HG03469 (cell line): ENCODE measurements at regions not wholly inside any gene's neighbourhood (a gene's known extent, or its start where the extent isn't known, plus 50 kb on each side); places are given as distances from the start of the nearest gene placed in this dataset.
"Not testable (repeated sequence)": the region's sequence is repeated elsewhere in the genome, so short reads cannot be mapped to it uniquely, and the experiment has no call there.

Experiments used
- ATAC-seq: cut with Tn5 transposase; IDR thresholded peaks from one replicate; pipeline ENCODE4 v1.9.1; 2021; ENCODE audit warnings: mild to moderate bottlenecking, moderate library complexity, moderate number of reproducible peaks; ENCODE audit not compliant: unreplicated experiment

GRCh38 chr16:29203933-29204805 is 202.3 kb downstream of the NPIPB11 start:
- not testable (repeated sequence) for ATAC-seq

DNA sequence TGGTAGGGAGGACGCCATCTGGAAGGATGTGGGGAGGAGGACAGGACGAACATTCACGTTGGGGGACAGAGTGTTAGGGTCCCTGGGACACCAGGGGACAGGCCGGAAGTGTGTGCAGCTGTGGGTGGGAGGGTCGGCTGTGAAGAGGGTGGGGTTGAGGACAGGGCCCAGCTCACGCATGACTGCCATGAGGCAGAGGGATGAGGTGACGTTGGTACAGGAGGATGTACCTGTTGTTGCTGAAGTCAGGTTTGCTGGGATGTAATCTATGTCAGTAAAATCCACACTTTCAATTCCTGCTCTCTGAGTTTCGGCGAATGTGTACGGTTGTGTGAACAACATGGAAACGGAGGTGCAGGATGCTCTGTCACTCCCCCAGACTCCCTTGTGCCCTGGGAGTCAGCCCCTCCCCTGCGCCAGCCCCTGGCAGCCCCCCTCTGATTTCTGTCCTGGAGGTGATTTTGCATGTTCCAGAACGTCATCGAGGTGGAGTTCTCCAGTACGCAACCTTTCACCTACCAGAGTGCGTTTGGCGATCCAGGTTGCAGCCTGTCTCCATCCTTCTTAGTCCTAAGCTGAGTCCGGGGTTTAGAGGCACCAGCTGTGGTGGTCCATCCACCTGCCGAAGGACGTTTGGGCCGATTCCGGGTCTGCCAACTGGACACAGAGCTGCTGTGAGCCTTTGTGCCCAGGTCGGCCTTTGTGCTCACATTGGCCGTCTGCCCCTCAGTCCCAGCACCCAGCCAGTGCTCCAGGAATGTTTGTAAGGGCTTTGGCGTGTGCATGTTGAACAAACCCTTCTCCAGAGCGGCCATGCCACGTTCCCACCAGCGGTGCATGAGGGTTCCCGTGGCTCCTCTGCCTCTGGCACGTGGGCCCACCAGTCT is 203.2 kb downstream of the NPIPB11 start:
- ATAC-seq: not testable (repeated sequence)

DNA sequence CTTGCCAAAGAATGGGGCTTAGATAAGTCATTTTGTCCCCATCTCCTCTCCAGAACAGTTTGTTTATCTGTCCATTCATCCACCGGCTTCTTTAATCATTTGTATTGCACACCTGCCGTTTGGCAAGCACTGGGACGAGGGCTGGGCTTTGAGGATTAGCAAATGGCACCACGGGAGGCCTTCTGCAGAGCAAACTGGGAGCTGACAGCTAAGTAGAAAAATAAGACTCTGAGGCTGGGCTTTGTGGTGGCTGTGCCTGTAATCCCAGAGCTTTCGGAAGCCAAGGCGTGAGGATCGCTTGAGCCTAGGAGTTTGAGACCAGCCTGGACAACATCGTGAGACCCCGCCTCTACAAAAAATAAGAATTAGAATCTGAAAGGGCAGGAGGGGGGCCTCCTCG is 203.9 kb downstream of the NPIPB11 start:
- ATAC-seq: not testable (repeated sequence)

DNA sequence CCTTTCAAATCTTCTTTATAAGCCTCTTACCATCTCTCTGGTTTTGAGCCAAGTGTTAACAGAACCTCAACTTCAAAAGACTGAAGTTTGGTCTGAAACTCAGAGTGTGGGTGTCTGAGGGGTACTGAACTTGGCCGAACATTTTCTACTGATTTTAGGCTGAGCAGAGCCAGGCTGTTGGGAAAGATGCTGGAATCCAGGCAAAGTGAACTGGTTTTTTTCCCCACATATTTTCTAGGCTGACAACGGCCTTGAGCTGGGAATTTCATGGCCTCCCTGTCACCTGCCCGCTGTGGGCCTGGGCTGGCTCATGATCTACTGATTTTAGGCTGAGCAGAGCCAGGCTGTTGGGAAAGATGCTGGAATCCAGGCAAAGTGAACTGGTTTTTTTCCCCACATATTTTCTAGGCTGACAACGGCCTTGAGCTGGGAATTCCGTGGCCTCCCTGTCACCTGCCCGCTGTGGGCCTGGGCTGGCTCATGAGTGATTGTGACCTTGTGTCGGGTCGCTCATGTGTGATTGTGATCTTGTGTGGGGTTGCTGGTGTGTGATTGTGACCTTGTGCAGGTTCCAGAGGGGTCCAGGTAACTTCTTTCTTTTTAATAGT is 204.4 kb downstream of the NPIPB11 start:
- ATAC-seq: not testable (repeated sequence)

DNA sequence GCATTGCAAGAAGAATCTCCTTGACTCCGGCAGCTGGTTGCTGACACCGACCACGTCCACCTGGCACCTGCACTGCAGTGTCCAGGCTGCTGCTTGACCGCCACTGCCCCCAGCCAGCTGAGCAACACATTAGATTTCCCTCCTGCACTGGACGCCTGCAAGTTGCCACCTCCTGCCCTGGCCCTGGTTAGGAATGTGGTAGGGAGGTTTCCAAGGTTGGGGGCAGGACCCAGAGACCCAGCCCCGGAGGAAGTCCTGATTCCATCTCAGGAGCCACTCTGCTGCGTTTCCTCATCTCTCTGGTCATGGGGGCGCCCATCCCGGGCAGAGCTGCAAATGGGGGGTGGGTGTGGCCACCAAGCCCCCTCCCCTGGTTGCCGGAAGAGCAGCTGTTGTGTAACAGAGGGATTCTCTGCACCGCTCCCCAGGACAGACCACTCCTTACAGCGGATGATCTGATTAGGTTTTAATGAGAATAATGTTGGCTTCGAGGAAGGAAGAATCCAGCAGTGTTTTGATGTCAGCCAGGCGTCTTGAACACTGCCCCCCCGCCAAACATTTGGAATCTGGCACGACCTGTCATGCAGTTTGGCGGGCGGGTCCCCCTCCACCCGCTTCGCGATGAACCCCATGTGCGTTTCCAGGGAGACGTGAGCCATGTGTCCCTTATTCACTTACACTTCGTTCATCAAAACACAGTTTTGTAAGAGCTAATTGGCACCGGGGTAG is 205.1 kb downstream of the NPIPB11 start:
- ATAC-seq: not testable (repeated sequence)

DNA sequence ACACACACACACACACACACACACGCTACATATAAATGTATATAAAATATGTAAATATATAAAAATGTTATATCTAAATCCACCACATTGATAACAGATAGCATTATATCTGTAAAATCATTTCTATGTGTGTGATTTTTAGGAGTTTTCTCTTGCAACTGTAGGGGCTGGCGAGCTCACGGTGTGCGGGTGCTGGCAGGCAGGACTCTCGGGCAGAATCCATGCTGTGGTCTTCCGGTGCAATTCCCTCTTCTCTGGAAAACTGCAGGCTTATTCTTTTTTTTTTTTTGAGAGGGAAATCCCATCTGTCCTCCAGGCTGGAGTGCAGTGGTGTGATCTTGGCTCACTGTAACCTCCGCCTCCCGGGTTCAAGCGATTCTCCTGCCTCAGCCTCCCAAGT is 205.8 kb downstream of the NPIPB11 start:
- not testable (repeated sequence) for ATAC-seq

- not testable (repeated sequence) for ATAC-seq
Measured at GRCh38 chr16:29200135-29200601, 206.3 kb downstream of the NPIPB11 start.

DNA sequence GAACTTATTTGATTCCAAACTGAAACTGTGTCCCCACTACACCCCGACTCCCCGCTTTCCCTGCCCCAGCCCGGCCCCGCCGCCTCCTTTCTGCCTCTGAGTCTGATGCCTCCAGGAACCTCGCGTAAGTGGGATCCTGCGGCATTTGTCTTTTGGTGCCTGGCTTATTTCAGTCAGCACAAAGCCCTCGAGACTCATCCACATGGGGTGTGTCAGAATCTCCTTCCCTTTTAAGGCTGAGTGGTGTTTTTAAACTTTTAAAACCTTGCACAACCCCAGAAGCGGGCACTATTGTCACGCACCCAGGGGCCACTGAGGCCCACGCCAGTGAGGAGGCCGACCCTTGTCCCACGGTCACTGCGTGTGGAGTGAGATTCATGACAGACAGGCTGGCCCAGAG is 206.9 kb downstream of the NPIPB11 start:
- not testable (repeated sequence) for ATAC-seq

DNA sequence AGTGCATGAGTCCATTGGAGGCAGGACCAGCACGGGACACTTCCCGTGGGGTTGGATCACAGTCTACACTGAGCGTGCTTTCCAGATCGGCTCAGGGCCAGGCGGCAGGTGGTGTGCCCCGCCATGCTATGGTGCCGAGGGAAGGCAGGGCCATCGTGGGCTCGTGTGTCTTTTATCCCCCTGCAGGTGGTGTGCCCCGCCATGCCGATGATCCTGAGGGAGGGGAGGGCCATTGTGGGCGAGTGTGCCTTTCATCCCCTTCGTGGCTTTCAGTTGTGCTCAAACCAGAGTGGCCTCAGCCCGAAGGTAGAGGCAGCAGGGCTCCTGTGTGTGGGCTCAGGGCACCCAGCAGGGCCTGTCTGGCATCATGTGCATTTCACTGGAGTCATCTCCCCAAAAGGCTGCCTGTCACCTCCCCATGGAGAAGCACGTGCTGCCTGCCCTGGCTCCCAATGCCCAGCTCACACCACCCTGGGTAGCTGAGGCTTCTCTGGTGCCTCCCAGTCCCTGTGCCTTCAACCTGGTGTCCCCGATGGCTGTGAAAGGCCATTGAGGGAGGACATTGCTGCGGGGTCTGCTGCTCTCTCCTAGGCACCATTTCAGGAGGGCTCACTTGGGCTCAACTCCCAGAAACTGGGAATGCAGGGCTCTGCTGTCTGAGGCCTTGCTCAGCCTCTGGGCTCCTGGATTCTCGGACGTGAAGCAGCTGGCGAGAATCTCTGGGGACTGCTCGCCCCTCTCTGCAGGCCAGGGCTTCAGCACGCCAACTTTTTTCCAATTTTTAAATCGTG is 207.6 kb downstream of the NPIPB11 start:
- no peak for ATAC-seq

DNA sequence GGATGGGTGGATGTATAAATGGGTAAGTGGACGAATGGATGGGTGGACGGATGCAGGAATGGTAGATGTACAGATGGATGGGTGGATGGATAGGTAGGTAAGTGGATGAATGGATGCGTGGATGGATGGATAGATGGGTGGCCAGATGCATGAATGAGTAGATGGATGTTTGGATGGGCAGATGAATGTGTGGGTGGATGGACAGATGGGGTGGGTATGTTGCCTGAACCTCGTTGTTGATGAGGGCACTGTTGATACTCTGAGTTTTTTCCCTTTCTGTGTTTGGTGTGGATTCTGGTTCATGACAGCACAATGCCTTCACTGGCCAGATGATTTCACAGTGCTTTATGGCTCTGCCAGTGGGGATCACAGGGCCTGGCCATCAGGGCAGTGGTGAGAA is 208.3 kb downstream of the NPIPB11 start:
- no peak for ATAC-seq

- ATAC-seq: not testable (repeated sequence)
Measured at GRCh38 chr16:29197494-29198100, 208.9 kb downstream of the NPIPB11 start.

DNA sequence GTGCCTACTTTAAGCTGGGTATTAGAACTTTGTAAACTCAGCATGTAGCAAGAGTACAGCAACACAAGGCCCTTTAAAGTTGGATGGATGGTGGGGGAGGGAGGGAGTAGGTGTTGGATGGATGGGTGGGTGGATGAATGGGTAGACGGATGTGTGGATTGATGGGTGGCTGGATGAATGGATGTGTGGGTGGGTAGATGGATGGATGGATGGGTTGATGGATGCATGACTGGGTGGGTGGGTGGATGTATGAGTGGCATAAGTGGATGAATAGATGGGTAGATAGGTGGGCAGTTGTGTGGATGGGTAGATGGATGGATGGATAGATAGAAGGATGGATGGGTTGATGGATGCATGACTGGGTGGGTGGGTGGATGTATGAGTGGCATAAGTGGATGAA is 209.8 kb downstream of the NPIPB11 start:
- not testable (repeated sequence) for ATAC-seq

DNA sequence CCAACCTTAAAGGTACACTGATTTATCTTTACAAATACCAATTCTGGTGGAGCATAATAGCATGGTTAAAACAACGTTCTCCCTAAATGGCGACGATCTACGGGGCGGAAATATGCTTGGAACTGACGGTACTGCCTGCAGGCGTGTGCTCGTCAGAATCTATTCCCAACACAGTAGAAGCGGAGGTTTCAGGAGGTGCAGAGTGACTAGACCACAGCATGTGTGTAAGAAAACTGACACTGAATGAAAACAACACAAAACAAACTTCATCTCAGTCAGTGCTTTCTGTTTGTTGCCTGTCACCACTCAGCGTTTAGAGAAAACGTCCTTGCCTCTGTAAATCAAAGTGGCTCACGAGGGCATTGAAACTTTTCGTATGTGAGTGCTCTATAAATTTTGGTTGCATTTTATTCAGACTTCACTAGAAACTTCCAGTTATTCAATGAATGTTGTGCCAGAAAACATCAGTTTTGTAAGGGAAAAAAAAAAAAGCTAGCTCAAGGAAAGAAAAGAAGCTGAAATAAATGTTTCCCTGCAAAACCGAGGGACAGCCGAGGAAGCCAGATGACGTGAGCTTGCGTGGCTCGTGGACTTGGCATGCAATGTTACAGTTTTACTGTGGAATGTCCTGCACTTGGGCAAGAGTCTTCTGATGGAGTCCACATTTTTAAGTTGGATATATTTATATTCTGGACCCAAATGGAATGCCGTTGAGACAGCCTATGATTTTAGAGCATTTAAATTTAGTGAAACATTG is 210.4 kb downstream of the LAT start:
- ATAC-seq: not testable (repeated sequence)

- ATAC-seq: not testable (repeated sequence)
Measured at GRCh38 chr16:29194185-29194844, 209.5 kb downstream of the LAT start.

DNA sequence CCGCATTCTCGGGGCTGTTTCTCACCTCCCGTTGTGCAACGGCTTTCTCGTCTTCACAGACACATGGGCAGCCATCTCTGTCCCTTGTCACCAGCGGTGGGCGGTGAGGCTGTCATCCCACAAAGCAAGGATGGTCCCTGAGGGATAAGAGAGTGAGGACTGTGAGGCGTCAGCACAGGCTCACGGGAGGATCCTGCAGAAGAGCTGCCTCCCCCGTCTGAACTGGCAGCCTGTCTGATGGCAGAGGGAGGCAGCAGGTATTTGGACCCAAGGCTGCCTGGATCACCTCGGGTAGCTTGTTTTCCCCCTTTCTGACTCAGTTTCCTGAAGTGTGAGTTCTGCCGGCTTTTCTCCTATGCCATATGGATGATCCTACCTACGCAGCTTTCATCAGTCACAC is 208.8 kb downstream of the LAT start:
- ATAC-seq: not testable (repeated sequence)

DNA sequence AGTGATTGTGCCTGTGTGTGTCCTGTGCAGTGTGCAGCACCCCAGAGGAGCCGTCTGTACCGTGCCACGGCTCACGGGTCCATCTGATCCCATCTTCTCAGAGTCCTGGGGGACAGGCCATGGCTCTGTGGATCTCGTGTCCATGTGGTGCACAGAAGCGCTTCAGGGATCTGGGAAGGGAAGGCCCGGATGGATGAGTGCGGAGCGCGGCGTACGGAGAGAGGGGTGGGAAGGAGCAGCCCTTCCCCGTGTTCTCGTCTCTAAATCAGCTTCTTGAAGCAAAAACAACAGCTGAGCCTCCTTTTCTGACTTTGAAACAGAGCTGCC is 208.4 kb downstream of the LAT start:
- not testable (repeated sequence) for ATAC-seq

GRCh38 chr16:29192329-29193247 is 207.7 kb downstream of the LAT start:
- no peak for ATAC-seq
